ENCODE measurements at regions not wholly inside any gene's neighbourhood (a gene's known extent, or its start where the extent isn't known, plus 50 kb on each side); places are given as distances from the start of the nearest gene placed in this dataset.

GRCh38 chr13:99812625-99813024, 158.9 kb downstream of the ZIC5 start:
- no peak for TF ChIP-seq CTCF (IDR thresholded peaks at IDR 0.05)
- no peak for TF ChIP-seq POLR2A (IDR thresholded peaks at IDR 0.05)
